Stimulated activated CD4-positive, alpha-beta T cell treated with anti-CD3 and anti-CD28 coated beads, Interleukin-15, amount 100 ng/mL, for 24 hours (primary cell): ENCODE measurements at regions not wholly inside any gene's neighbourhood (a gene's known extent, or its start where the extent isn't known, plus 50 kb on each side); places are given as distances from the start of the nearest gene placed in this dataset.

Experiments used
- DNase-seq: peaks from one replicate; pipeline ENCODE4 v3.0.0-alpha.2; 2020

GRCh38 chr9:20112205-20112783, 323.5 kb upstream of the SLC24A2 start:
- no peak for DNase-seq

GRCh38 chr9:20111173-20111843, 322.5 kb upstream of the SLC24A2 start:
- DNase-seq: no peak

GRCh38 chr9:20095430-20096092, 306.7 kb upstream of the SLC24A2 start:
- DNase-seq: no peak

- no peak for DNase-seq
Measured at GRCh38 chr9:20092561-20092960, 303.7 kb upstream of the SLC24A2 start.

- no peak for DNase-seq
Measured at GRCh38 chr9:20087481-20087880, 298.6 kb upstream of the SLC24A2 start.

GRCh38 chr9:20085842-20086241, 297.0 kb upstream of the SLC24A2 start:
- DNase-seq: no peak

GRCh38 chr9:20084125-20084524, 295.3 kb upstream of the SLC24A2 start:
- no peak for DNase-seq

GRCh38 chr9:20083390-20083789, 294.6 kb upstream of the SLC24A2 start:
- no peak for DNase-seq

- no peak for DNase-seq
Measured at GRCh38 chr9:20082831-20083230, 294.0 kb upstream of the SLC24A2 start.

- DNase-seq: no peak
Measured at GRCh38 chr9:20082406-20082805, 293.6 kb upstream of the SLC24A2 start.

GRCh38 chr9:20078246-20078645, 289.4 kb upstream of the SLC24A2 start:
- DNase-seq: no peak

GRCh38 chr9:20074291-20074690, 285.5 kb upstream of the SLC24A2 start:
- DNase-seq: no peak

- no peak for DNase-seq
Measured at GRCh38 chr9:20070336-20070735, 281.5 kb upstream of the SLC24A2 start.

GRCh38 chr9:20065796-20066700, 277.2 kb upstream of the SLC24A2 start:
- no peak for DNase-seq

GRCh38 chr9:20065046-20065445, 276.2 kb upstream of the SLC24A2 start:
- no peak for DNase-seq

- no peak for DNase-seq
Measured at GRCh38 chr9:20054734-20055133, 265.9 kb upstream of the SLC24A2 start.

GRCh38 chr9:20048985-20049384, 260.1 kb upstream of the SLC24A2 start:
- DNase-seq: no peak

GRCh38 chr9:20048437-20048836, 259.6 kb upstream of the SLC24A2 start:
- DNase-seq: no peak

GRCh38 chr9:20044686-20045085, 255.8 kb upstream of the SLC24A2 start:
- DNase-seq: no peak

- DNase-seq: no peak
Measured at GRCh38 chr9:20043461-20043860, 254.6 kb upstream of the SLC24A2 start.

- DNase-seq: peak; percentile 14
Measured at GRCh38 chr9:20043035-20043434, 254.2 kb upstream of the SLC24A2 start.

GRCh38 chr9:20042128-20042711, 253.4 kb upstream of the SLC24A2 start:
- DNase-seq: no peak

- no peak for DNase-seq
Measured at GRCh38 chr9:20041697-20042081, 252.9 kb upstream of the SLC24A2 start.
